Stimulated activated CD8-positive, alpha-beta memory T cell treated with anti-CD3 and anti-CD28 coated beads, Interleukin-7, amount 100 ng/mL, for 4 hours (primary cell): ENCODE measurements at regions not wholly inside any gene's neighbourhood (a gene's known extent, or its start where the extent isn't known, plus 50 kb on each side); places are given as distances from the start of the nearest gene placed in this dataset.

Experiments
- DNase-seq, 2 donors: peaks; one replicate each; pipeline ENCODE4 v3.0.0-alpha.2; 2020; ENCODE audit warnings: low read depth in 2 of 2

DNA sequence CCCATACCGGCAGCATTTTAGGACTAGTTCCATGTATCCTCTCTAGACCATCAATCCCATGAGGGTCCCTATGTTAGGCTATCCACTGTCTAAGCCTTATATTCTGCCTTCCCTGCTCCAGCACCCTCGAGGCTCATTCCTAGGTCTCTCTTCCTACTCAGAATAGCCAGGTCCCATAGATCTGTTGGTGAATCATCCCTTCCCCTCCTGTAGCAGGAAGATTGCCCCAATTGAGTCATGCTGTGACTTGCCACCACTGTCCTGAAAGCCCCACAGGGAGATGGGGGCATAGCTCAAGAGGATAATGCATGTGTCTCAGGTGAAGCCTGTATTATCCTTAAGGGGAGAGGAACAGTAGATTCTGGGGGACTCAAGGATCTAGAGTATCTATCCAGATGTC, 143.1 kb upstream of the MOCS1 start:
- DNase-seq = no peak

DNA sequence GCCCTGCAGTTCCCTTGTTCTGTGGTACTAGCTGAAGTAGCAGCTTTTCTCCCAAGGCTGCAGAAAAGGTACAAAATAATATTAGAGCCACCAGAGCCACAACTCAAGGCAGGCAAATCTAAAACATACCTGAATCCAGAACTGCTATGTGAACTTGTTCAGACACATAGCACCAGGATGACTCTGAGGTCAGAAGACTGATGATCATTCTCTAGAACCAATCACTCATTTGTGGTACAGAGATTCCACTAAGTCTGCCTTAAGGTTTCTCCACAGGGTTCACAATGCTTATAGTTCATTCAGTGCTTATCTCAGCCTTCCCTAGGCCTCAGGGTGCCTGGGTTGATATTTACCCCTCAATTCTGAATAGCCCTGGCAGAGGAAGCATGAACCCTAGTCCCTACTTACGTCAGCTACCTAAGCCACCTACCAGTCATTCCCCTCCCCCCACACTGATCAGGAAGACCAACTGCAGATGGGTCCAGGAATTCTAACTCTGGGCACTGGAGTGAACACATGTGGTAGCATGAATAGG, 140.9 kb upstream of the MOCS1 start:
- DNase-seq = no peak

DNA sequence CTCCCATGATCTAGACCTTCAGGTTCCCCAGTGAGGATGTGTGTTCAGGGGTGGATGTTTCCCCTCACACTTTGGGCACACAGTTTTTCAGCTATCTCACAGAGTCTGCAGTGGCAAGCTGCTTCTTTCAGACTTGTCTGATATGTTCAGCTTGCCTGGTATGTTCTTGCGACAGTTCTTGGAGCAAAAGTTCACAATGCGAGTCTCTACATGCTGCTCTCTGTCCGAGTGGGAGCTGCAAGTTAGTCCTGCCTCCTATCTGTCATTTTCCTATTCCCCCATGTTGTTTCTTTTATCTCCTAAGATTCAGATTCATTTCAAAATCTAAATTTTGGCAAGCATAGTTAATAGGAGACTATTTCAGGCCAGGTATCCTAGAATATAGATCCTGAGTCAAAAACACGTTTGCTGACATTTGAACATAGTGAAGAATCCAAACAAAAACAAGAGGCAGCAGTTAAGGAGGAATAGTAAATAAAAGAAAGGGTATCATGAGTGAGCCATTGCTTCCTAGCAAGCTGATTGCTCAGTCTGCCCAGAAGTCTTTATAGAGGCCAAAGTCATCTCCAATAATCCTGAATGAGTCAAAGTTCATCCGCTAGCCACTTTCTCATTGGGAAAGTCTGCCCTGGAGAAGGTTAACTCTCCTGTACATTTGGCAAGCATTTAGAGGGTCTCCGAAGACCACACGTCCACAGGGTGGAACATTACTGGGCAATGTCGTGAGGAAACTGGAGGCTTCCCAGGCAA, 140.2 kb upstream of the MOCS1 start:
- DNase-seq = no peak

DNA sequence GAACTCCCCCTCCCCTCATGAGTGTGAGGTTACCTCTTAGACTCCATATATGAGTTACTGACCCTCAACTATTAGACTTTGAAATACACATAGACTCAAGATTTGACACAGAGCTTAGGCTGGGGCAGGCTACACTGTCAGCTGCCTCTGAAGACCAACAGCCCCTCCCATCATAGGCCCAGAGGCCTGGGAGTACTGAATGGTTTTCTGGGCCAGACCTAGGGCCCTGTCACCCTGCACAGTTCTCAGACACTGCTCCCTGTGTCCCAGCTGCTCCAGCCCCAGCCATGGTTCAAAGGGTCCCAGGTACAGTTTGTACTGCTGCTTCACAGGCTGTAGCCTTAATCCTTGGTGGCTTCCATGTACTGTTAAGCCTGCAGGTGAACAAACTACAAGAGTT, 132.1 kb upstream of the MOCS1 start:
- DNase-seq = no peak

DNA sequence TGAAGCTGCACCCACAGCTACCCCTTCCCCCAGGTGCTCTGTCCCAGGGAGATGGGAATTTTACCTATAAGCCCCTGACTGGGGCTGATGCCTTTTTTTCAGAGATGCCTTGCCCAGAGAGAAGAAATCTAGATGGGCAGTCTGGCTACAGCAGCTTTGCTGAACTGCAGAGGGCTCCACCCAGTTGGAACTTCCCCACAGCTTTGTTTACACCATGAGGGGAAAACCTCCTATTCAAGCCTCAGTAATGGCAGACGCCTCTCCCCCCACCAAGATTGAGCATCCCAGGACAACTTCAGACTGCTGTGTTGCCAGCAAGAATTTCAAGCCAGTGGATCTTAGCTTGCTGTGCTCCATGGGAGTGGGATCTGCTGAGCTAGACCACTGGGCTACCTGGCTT, 122.6 kb upstream of the MOCS1 start:
- DNase-seq = no peak

DNA sequence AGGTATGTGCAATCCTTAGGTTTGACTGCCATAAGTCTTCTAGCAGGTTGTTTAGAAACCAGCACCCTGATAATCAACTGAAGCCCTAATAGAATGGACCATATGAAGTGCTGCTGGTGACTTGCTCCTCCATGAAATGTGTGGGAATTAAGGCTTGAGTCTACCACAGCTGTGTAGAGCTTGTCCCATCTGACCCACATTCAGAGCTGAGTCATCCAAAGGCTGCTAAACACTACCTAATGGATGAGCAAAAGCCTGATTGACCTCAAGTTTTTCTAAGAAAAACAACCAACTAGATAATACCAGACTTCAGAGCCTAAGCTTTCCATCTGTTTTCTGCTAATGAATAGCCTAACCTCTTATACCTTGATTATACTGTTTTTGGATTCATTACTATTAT, 120.3 kb upstream of the MOCS1 start:
- no peak for DNase-seq

DNA sequence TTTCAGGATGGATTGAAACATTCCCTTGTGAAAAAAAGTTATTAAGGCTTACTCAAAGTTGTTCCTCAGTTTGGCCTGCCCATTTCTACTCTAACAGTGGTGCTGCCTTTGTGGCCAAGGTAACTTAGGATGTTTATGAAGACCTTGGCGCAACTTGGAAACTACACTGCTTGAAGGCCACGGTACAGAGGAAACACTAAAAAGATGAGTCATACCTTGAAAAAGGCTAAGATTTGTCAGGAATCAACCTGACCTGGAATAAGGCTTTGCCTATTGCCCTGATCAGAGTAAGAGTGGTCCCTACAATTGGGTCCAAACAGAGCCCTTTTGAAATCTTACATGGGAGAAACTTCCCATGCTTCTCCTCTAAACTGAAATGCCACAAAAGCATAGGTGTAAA, 119.9 kb upstream of the MOCS1 start:
- no peak for DNase-seq

DNA sequence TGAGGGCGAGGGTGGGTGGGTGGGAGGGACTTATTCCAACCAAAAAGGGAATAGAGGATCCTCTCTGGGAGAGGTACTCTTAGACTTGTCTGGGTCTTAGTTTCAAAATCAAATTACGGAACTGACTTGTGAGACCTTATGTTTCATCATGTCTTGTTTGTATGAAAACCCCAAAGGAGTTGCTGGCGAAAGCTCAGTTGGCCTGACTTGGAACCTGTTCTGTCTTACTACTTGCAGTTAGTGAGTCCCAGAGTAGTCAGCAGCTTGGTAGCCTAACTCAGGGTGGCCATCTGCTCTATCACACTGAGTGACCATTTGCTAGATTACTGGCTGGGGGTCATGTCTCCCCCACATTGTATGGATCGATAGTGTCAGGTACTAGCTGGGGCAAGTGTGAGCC, 114.9 kb upstream of the MOCS1 start:
- no peak for DNase-seq

DNA sequence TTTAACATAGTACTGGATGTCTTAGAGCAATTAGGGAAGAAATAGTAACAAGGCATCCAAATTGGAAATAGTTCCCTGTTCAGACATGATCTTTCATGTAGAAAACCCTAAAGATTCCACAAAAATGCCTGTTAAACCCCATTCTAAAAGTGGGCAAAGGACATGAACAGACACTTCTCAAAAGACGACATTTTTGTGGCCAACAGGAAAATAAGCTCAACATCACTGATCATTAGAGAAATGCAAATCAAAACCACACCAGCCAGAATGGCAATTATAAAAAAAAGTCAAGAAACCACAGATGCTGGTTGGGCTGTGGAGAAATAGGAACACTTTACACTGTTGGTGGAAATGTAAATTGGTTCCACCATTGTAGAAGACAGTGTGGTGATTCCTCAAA, 109.9 kb upstream of the MOCS1 start:
- DNase-seq = no peak

DNA sequence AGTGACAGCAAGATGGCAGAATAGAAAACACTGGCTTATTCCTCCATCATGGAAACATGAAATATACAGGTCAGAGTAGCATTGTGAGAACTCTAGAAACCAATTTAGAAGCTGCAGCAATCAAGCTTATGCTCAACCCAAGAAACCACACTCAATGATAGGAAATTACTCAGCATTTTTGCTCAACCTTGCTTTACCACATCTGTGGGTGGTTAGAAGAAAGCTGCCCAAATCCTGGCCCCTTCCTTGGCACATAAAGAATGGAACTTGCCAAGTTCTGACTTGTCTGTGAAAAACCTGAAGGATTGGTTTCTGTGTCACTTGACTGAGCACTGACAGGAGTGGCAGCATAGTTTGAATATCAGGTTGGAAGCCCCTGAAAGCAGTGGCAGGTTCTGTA, 108.0 kb upstream of the MOCS1 start:
- no peak for DNase-seq

DNA sequence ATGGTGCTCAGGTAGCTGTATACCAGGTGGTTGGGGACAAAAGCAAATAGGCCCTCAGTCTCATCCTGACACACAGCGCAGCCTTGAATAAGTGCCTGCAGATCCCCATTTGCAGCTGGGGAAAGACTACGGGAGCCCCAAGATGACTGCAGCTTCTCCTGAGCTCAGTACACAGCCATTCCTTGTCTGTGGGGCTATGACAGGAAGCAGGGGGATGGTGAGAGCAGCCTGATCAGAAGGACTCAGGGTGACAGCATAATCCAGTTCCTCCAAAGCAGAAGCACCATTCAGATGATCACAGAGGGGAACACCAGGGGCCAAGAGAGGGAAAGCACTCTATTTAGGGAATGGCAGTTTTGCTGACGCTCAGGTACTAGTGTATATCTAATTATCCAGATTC, 104.8 kb upstream of the MOCS1 start:
- no peak for DNase-seq

DNA sequence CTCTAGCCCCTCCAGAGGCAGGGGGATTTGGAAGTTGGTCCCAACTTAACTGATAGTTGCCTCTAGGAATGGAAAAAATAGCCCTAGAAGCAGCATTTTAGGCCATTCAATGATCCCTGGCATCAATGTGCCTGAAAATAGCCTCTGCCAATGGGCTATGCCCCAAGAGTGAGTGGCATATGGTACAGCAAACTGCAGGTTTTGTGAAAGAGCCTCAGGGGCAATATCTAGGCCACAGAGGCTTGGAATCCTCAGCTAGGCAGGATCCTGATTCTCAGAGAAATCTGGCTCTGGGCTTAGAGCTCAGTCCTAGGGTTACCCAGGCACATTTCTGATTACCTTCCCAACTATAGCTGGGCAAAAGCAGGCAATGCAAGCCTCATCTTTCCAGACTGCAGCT, 104.4 kb upstream of the MOCS1 start:
- no peak for DNase-seq

DNA sequence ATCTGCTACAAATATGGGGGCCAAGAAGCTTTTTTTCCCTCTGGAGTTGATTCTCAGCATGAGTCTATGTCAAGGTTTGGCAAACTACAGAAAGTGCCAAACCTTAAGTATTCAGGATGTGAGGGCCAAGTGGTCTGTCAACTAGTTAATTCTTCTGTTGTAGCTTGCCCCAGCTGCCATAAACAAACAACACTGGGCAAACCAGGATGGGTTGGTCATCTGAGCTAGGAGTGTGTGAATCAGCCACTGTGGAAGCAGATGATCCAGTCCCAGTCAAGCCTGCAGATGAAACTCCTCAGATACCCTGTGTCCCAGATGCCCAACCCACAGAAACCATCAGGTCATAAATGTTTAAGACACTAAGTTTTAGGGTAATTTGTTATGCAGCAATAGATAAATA, 103.0 kb upstream of the MOCS1 start:
- DNase-seq = no peak

DNA sequence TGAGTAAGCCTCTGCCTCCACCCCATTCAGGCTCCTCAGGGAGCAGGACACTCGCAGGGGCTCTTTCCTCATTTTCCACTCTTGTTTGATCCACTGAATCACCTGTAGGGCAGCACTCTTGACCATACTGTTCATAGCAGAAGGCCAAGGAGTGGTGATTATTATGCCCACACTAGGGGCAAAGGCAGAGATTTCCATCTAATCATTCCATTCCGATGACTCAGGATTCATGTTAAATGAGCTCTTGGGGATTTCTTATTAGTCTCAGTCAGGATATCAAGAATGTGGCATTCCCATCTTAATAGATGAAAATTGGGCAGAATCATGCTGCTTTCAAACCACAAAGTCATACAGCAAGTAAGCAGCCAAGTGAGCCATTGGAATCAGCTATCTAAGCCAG, 101.9 kb upstream of the MOCS1 start:
- DNase-seq = no peak

DNA sequence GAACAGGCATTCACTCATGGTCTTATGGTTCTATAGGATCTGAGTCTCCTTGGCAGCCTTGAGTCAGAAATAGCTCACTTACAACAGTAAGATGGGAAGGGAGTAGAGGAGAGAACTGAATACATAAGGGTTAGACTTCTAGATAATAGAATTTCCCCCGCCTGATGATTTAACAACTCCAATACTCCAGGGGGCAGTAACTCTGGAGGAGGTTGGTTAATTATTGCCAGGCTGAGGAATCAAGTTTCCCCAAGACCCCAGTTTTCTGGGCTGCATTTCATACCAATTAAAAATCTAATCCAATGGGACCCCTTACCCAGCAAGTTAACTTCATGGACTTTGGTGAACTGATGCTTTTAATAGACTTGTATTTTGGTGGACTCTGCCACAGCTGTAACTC, 94.2 kb upstream of the MOCS1 start:
- DNase-seq = no peak

DNA sequence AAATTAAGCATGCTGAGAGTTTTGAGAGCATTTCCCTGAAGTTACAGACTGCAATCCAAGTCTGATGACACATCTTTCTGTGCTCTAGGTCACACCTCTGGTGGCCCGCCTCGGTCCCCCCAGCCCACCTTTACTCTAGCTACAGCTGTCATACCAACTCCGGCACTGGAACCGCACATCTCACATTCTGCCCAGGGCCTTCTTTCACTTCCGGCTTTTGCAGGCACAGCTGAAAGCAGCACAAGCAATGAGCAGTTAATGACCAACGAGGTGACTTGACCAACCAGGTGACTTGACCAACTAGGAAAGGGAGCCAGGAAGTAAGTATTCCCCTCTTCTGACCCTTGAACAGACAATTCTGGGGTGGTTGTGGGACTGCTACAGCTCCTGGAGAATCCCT, 88.6 kb upstream of the MOCS1 start:
- no peak for DNase-seq

DNA sequence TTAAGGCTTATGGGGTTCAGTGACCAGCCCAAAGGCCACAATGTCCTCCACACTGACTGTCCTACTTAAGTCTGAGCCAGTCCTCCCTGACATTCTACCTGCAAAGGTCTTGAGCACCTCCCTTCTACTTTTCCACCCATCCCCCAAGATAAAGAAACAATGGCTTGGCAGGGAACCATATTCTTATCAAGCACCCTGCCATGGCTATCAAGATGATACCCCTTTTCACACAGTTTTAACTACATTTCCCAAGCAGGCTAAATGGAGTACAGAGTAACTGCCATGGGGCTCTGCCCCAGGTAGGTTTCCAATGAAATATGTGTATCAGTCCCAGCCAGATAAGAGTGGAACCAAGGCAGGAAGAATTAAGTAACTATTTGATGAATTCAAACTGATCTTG, 85.9 kb upstream of the MOCS1 start:
- no peak for DNase-seq

DNA sequence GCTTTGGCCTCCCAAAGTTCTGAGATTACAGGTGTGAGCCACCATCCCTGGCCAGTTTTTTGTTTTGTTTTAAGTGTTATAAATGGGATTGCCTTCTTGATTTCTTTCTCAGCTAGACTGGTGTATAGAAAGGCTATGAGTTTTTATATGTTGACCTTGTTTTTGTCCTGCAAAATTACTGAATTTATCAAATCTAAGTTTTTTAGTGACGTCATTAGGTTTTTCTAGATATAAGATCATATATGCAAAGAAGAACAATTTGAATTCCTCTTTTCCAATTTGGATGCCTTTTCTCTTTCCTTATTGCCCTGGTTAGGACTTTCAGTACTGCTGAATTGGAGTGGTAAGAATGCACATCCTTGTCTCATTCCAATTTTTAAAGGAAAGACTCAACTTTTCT, 81.3 kb upstream of the MOCS1 start:
- no peak for DNase-seq

DNA sequence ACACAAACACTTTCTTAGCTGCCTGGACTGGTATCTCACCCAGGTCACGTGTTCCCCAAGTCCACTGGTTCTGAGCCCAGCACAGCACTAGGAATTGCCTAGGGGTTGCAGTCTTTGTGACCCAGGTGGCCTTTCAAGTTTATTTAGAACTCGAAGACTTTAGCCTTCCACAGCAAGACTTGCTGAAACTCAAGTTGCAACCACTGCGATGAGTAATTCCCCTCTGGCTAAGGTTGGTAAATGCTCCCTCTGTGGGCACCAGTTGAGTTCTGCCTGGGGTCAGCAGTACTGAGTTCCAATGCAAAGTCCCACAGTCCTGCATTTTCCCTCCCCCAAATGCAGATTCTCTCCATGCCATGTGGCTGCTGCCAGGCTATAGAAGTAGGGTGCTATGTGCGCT, 77.6 kb upstream of the MOCS1 start:
- DNase-seq = no peak

DNA sequence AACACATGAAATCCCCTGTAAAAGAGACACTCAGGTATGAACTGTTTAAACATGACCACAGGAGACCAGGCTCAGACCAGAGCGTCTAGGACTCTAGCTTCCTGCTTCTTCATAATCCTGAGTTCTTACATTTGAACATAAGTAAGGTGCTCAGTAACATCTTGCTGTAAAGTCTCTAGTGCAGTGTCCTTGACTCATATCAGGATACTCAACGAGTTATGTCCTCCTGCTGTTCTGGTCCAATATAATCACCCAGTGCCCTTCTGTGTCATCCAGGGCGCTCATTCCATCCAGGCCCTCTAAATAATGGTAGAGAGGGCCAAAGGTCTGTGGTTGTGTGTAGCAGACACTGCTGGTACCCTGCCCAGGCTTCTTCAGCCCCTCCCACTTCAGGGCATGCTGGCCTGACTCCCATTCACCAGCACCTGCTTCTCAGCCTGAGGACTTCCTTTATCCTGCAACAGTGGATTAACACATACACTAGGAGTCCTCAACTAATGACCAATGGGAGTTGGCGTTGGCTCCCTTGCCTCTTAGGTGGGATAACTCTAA, 66.8 kb upstream of the MOCS1 start:
- DNase-seq = no peak

DNA sequence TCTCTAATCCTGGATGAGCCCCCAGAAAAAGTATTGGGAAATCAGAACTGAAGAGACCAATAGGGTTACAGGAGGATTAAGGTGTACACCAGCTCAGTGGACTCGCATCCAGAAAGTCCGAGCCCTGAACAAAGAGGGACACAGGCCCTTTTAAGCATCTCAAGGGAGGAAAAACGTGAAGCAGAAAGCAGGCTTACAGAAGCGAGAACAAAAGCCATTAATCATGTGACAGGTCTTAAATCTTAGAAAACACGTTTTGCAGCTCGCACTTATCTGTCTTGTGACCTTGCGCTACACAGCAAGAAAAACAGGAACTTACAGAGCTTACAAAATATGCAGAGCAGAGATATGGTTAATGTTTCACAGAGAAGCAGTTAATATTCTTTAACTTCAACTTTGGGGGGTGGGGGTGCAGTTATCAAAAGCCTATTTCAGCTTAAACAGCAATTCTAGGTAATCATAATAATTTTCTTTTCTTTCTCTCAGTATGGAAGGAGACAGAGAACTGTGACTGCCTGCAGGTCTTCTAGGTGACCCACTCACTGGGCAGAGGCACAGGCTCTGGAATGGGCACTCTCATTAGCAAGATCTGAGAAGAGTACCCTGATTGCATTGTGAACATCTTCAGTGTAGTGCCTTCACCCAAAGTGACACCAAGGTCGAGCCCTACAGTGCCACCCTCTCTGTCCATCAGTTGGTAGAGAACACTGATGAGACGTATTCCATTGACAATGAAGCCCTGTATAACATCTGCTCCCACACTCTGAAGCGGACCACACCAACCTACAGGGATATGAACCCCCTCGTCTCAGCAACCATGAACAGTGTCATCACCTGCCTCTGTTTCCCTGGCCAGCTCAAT, 65.0 kb upstream of the MOCS1 start:
- DNase-seq = no peak

DNA sequence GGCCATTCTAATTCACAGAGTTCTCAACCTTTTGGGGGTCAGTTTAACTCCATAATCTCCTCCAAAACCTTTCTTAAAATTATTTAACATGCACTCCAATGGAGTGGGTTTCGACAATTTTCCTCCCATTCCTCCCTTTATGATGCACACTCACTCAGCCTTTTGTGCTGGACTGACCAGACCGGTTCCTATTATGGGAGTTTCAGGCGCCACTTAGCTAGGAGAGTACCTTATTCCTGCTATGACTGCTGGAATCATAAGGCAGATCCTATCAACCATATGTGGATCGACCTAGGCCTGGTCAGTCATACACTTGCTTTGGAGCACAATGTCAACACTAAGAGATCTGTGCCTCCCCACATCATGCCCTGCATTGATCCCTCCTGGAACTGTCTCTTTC, 63.9 kb upstream of the MOCS1 start:
- DNase-seq = no peak

DNA sequence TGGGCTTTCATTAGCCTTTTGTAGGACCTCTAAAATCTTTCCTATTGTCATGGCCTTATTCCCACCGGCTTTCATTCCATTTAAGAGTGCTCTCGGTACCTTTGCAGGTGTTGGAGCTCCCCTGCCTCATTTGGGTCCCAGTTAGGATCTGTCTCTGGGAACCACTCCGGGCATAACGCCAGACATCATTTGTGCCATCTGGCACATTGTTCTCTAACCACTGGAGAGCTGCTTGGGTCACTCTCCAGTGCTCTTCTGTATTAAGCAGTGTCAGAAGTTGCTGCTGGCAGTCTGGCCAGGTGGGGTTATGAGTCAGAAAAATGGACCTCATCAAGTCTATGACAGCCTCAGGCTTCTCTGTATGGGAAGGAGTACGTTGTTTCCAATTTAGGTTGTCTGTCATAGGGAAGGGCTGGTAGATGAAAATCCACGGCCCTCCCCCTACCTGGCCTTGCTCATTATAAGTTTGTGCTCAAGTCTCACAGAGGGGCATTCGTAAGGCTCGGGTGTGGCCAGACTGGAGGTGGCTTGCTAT, 62.9 kb upstream of the MOCS1 start:
- no peak for DNase-seq
